Thyroid gland (tissue), 4 donors: ENCODE measurements at regions not wholly inside any gene's neighbourhood (a gene's known extent, or its start where the extent isn't known, plus 50 kb on each side); places are given as distances from the start of the nearest gene placed in this dataset.

Experiments used
- CTCF ChIP-seq, 6 experiments: fragments of 200-600 bp in 3 of 6; fragments of 450-650 bp in 3 of 6; sonication (generic) in 3 of 6; IDR thresholded peaks; one replicate each; pipeline ENCODE4 v1.5.1; 2016 to 2019; ENCODE audit warnings: antibody characterized with exemption in 6 of 6, mild to moderate bottlenecking in 2 of 6, inconsistent platforms in 1 of 6, moderate library complexity in 1 of 6
- POLR2A ChIP-seq, 2 donors: fragments of 450-650 bp; IDR thresholded peaks; one replicate each; pipeline ENCODE4 v1.6.1; 2017; ENCODE audit warnings: antibody characterized with exemption in 2 of 2, mild to moderate bottlenecking in 2 of 2, moderate library complexity in 1 of 2

DNA sequence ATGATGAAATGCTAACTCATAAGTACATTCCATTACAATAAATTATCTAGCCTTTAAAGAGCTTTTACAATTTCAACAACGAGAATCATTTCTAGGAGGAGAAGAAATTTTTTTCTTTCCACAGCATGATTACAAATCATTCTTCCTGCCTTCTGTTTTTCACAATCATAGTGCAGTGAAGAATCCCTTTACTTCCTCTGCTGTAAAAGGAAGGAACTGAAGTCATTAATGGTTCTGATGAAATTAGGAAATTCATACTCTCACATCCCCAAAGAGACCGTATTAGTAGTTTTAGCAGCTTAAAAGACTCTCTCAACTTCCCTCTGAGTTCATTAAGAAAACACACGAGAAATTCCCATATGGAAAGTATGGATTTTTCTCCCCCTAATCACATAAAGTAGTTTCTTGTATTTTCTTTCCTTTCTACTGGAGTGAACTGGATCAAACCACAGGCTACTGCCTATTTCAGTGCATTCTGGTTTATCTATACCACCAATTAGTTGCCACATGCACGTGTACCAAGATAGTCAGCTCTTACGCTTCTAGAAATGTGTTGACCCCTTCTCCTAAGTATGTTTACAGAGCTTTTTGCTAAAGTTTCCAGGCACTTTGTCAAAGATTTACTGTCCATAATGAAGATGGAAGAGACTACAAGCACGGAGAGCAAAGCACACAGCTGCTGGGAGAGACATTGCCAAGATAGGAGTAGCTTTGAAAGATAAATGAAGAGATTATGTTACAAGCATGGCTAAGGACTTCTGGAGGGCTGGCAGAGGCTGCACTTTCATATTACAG lies 58.9 kb upstream of the KITLG start:
- no peak for TF ChIP-seq POLR2A (IDR thresholded peaks at IDR 0.05)
- no peak for TF ChIP-seq CTCF (IDR thresholded peaks at IDR 0.05)
